ENCODE measurements at regions not wholly inside any gene's neighbourhood (a gene's known extent, or its start where the extent isn't known, plus 50 kb on each side); places are given as distances from the start of the nearest gene placed in this dataset.

GRCh38 chr13:39926345-39926744 is 270.9 kb downstream of the COG6 start:
- TF ChIP-seq CTCF (optimal IDR thresholded peaks at IDR 0.05 in 1 of 3, IDR thresholded peaks at IDR 0.05 in 1 of 3, conservative IDR thresholded peaks at IDR 0.05 in 1 of 3; ENCODE audit: extremely low read depth in 1 of 3, insufficient read depth in 2 of 3, low read length in 3 of 3), result no peak
- TF ChIP-seq EZH2 (IDR thresholded peaks at IDR 0.05; ENCODE audit: low read length), result no peak

Data from keratinocyte (primary cell).